GM21528 (cell line): ENCODE measurements at regions not wholly inside any gene's neighbourhood (a gene's known extent, or its start where the extent isn't known, plus 50 kb on each side); places are given as distances from the start of the nearest gene placed in this dataset.

ENCODE experiments used
- ATAC-seq: cut with Tn5 transposase; IDR thresholded peaks from one replicate; pipeline ENCODE4 v1.9.1; 2021; ENCODE audit warnings: mild to moderate bottlenecking, moderate library complexity; ENCODE audit not compliant: unreplicated experiment, low FRiP score

- ATAC-seq, result no peak
Measured at GRCh38 chr6:4388675-4389074, 253.3 kb upstream of the ECI2 start.

- ATAC-seq, result no peak
Measured at GRCh38 chr6:4384656-4385055, 249.3 kb upstream of the ECI2 start.

GRCh38 chr6:4383910-4384638 lies 248.7 kb upstream of the ECI2 start:
- no peak for ATAC-seq

DNA sequence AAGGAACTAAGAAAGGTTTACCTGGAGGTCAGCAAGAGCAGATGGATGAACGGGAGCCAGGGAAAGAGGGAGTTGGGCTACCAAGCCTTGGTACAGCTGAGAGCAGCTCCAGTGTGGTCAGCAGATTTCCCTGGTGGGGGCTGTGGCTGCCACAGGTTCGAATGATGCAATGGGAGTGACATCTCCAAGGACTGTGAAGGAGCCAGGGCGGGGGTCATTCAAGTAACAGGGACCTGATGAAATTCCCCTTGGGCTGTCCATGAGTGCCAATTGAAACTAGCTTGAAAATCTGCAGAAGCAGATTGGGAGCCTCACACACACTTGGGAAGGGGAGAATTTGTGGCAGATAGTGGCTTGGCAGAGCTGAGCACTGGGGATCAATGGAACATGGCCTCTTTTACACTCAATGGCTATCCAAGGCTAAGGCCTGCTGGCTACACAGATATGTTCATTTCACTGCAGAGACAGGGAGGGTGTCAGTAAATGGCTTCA lies 247.0 kb upstream of the ECI2 start:
- ATAC-seq, result no peak

- ATAC-seq, result no peak
Measured at GRCh38 chr6:4381381-4381780, 246.0 kb upstream of the ECI2 start.

DNA sequence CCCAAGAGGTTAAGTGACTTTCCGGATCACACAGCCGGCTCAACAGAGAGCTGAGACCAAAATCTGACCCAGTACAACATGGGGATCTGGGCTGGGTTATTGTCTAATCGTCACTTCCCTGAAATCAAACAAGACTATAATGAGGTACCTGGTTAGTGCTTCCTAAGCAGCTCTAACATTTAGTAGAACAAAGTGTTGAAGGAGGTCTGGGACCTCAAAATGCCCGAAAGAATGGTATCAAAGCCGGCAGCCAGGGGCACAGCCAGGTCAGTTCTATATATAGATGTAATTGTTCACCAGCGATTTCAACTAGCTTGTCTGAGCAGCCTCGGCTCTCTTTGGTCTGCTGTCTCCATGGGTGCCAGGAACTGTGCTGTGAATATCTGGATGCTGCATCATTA lies 245.5 kb upstream of the ECI2 start:
- no peak for ATAC-seq

GRCh38 chr6:4379958-4380357 lies 244.6 kb upstream of the ECI2 start:
- ATAC-seq, result no peak

DNA sequence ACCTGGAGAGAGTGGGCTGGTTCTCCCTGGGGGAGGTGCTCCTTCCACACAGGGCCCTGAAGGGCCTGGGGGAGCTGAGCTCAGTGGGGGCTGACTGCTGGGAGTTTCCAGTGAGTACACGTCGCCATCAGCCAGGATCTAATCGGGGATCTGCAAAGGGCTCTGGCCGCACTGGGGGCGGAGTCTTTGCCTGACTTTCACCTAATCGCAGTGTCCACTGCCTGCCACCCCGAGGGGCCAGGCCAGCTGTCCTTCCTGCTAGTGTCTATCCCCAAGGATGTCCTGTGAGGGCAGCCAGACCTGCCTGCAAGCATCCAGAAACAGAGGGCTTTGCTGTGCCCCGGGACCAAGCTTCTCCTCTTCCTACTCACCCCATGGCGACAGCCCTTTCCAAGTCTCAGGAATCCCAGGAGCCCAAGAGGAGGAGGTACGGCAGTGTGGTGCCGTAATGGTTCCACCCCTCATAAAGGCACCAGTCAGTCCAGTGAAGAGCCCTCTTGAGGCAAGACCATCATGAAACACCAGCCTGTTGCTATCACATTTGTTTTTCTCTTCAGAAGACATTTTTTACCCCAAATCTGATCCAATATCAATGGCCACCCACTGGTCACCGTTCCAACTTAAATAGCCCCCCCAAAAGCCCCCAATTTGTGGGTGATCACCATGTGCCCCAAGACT lies 243.1 kb upstream of the ECI2 start:
- no peak for ATAC-seq

DNA sequence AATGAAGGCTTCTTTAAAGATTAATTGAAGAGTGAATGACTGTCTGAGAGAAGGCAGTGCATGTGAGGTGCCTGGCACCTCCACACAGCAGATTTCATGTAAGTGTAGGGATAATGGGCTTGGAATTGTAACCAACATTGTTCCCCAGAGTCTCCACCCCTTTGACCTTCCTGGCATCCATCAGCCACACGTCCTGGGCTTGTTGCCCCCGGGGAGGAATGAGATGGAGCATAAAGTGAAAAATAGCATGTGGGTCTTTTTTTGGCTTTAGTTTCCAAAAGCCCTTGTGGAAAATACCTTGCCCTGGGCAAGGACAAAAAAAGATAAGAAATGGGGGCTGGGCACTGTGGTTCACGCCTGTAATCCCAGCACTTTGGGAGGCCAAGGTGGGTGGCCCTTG lies 242.2 kb upstream of the ECI2 start:
- ATAC-seq, result no peak

GRCh38 chr6:4374216-4374615 lies 238.8 kb upstream of the ECI2 start:
- ATAC-seq, result no peak

DNA sequence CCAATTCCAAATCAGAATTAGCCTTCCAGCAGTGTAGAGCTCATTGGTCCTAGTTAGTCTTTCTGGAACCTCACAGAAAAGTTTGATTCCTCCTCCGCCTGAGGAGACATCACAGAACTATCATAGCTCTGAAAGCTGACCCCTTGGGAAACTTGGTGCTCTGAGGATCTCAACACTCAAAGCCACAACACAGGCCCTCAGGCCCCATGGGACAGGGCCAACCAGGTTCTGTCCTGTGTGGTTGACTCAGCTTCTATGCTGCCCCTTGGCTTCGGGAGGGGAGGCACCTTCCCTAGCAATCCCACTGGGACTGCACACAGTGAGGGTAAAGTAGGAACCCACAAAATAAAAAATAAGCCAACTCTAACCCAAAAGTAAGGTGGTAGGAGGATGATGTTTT lies 237.5 kb upstream of the ECI2 start:
- no peak for ATAC-seq

DNA sequence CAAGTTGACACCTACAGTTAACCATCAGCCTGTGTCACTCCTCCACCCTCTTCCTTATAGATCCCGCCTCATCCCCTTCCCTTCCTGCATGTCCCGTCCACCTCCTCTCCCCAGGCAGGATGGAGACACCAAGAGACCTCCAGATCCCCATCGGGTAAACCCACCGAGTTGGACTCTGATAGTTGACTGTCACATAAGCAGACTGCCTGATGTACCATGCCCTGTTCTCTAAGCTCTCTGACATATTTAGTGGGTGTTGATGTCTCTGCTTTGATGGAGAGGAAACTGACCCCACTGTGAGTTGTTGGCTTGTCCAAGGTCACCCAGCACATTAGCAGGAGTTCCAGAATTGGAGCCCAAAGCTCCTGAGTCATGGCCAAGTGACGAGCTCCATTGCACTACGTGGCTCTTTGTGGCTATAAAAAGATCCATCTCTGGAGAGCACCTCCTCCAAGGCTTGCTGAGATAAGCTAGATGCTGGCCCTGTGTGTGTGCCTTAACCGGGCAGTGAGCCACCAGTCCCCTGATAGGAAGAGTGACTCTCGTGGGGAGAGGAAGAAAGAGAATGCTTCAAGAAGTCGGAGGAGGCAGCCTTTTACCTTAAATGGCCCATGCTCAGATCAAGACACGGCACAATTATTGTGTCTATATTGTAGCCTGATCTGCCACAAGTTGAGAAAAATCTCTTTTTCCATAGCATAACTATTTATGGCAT lies 236.0 kb upstream of the ECI2 start:
- ATAC-seq, result no peak

GRCh38 chr6:4370066-4370465 lies 234.7 kb upstream of the ECI2 start:
- ATAC-seq, result no peak

- no peak for ATAC-seq
Measured at GRCh38 chr6:4369616-4370015, 234.2 kb upstream of the ECI2 start.

DNA sequence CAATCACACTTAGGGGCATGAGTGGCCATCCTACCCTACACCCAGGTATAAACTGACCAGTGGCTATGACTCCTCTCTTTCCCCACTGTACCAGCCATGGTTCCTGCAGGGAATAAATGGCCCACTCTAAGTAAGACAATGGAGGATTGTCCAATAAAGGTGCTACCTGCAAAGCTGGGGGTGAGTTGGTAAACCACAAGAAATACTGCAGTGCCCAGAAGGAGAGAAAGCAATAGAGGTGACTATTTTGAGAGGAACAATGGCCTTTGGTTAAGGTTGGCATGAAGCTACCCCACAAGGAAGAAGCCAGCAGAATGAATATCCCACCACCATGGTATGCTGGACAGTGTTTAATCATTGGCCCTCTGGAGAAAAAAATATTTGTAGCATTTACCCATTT lies 233.3 kb upstream of the ECI2 start:
- no peak for ATAC-seq

GRCh38 chr6:4367643-4368042 lies 232.3 kb upstream of the ECI2 start:
- ATAC-seq, result no peak

DNA sequence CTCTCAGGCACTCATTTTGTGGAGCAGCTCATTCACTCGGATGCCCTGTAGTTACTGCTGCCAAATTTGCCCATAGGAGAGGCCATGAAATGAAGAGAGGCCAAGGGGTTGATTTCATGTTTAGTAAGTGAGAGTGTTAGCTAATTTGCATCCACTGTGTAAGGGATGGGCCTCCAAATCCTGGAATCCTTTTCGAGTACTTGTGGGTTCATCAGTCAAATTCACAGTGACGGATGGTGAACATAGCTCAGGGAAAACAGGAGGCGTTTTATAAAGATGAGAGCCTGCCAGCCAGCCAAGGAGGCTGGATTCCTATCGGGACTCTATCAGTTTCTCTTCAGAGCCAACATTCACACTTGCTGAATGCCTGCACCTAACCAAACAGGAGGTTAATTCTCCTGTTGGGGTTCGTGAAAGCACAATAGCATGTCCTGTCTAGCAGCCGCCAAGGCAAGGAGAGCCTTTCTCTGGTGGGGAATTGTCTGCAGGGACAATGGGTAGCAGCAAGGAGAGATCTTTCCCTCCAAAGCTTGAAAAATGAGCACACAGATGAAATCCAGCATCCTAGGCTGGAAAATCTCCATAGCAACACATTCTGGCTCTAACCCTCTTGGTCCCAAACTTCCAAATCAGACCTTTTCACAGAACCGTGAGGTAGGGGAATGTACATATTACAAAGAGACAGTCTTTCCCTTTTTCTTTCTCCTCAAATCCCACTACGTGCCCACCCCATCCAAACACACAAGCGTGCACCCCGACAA lies 231.4 kb upstream of the ECI2 start:
- ATAC-seq, result no peak

GRCh38 chr6:4365686-4366085 lies 230.3 kb upstream of the ECI2 start:
- no peak for ATAC-seq

DNA sequence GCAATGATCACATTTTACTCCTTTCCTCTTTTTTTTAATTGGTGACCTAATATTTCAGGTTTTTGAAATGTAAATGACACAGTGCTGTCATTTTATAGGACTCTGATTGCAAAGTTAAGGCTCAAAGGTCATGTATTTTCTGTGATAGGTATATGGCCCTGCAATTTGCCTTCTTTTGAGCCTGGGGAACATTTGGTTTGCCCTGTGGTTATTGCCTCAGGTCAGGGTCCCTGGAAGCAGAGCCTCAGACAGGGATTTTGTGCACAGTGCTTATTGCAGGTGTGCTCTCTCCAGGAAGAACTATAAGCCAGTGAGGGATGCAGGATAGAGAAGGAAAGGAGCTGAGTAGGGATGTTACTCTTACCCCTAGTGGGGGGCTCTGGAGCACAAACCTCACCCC lies 229.3 kb upstream of the ECI2 start:
- ATAC-seq, result no peak

- no peak for ATAC-seq
Measured at GRCh38 chr6:4364172-4364571, 228.8 kb upstream of the ECI2 start.

DNA sequence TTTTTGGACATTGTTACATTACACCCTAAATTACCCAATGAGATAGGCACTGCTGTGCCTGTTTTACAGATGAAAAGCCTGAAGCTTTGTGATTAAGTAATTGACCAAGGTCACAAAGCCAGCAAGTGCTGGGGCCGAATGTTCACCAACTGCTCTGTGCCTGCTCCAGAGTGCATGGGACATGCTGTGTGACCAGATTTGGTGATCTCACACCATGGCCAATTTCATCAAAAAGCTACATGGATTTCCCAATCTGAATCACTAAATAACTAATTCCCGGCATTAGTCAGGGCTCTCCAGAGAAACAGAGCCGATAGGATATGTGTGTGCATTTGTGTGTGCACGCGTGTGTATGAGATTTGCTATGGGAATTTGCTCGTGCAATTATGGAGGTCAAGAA lies 228.3 kb upstream of the ECI2 start:
- ATAC-seq, result no peak
